GM18873 (cell line): ENCODE measurements at regions not wholly inside any gene's neighbourhood (a gene's known extent, or its start where the extent isn't known, plus 50 kb on each side); places are given as distances from the start of the nearest gene placed in this dataset.

Source experiments
- ATAC-seq: cut with Tn5 transposase; IDR thresholded peaks from one replicate; pipeline ENCODE4 v1.9.1; 2021; ENCODE audit warnings: mild to moderate bottlenecking, moderate library complexity, moderate number of reproducible peaks; ENCODE audit not compliant: unreplicated experiment, low FRiP score

GRCh38 chr12:92007787-92008186 is 137.9 kb downstream of the BTG1 start:
- ATAC-seq: no peak

GRCh38 chr12:92003701-92004100 is 141.9 kb downstream of the BTG1 start:
- ATAC-seq: no peak

DNA sequence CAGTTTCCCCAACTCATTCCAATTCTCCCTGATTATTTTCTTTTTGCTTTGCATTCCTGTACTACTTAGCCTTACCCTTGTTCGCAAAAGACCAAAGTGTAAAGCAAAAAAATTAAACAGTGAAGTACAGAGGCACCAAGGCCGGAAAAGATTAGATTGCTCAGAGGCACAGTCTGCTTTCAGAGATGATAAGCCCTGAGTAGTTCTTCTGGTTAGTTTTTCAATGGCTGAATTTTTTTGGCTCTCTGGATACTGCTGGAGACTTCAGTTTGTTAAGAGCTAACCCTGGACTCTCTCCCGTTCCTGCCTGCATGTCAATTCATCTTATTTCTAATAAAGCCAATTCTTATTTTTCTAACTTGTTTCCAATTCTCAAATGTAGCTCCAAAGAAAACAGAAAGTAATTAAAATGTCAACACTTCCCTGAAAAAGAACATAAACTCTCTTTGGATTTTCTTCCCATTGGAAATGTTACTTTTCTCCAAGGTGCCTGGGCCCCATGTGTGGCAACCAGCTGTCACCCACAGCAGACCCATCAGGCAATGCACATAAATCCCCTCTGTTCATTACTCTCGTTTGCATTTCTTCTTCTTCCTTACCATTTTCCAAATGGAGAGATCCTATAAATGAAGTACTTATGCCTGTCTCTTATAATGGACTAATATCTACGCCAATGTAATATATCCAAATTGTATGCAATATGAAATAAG is 142.8 kb downstream of the BTG1 start:
- no peak for ATAC-seq

DNA sequence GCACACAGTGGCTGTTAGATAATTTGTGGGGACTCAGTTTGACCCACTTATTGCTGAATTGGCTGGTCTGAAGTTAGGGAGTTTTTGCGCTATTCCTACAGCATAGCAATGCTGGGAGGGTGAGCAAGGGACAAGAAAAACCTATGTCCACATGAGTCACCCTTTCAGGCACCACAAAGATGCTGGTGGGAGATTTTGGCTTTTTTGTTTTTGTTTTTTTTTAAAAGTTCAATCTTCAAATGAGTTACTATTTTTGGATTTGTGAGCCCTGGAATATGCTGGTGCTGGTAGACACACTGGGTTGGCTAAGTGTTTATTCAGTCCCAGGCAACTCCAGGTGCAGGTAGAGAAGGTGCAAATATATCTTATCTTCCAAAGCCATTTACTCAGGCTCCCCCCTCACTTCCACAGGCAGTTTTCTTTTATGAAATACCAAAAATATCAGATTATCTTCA is 143.4 kb downstream of the BTG1 start:
- ATAC-seq: no peak

GRCh38 chr12:92000597-92000996 is 145.0 kb downstream of the BTG1 start:
- ATAC-seq: no peak

DNA sequence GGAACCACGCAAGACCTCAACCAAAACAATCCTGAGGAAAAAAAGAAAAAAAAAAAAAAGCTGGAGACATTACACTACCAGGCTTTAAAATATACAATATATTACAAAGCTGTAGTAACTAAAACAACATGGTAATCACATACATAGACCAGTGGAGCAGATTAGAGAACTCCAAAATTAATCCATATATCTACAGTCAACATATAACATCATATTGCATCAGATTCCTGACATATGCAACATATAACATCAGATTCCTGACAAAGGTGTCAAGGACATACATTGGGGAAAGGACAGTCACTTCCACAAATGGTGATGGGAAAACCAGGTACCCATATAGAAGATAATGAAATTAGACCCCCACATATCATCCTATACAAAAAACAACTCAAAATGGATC is 145.8 kb downstream of the BTG1 start:
- no peak for ATAC-seq

DNA sequence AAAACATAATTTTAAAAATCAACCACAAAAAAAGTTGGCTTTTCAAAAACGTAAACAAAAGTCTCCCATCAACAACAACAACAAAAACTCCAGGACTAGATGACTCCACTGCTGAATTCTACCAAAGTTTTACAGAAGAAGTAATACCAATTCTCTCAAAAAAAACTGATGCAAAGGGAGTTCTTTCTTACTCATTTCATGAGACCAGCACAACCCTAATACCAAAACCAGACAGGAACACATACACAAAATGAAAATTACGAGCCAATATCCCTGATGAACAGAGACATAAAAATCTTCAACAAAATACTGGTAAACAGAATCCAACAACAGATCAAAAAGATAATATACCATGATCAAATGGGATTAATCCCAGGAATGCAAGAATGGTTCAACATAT is 147.3 kb downstream of the BTG1 start:
- no peak for ATAC-seq

DNA sequence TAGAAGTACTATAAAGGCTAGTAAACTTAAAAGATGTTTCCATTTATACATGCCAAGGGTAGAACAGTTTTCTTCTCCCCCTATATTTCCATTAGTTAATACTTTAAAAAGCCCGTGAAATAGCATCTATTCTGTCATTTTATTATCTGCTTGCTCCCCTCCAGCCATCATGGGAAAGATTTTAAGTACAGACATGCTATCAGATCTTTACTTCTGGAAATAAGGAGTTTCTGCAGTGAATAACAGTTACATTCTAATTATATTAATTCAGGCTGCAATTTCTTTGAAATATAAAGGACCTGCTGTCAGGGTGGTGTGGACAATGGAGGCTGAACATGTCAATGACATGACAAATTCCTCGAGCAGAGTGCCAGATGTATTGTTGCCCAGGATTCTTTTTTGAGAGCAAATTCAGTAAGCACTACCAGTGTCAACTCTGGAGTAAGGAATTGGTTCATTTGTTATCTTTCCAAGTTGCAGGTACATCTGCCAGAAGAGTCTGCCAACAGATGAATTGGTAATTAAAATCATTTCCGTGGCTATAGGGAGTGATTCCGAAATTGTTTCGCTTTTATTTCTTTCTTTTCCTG is 151.3 kb downstream of the BTG1 start:
- no peak for ATAC-seq

DNA sequence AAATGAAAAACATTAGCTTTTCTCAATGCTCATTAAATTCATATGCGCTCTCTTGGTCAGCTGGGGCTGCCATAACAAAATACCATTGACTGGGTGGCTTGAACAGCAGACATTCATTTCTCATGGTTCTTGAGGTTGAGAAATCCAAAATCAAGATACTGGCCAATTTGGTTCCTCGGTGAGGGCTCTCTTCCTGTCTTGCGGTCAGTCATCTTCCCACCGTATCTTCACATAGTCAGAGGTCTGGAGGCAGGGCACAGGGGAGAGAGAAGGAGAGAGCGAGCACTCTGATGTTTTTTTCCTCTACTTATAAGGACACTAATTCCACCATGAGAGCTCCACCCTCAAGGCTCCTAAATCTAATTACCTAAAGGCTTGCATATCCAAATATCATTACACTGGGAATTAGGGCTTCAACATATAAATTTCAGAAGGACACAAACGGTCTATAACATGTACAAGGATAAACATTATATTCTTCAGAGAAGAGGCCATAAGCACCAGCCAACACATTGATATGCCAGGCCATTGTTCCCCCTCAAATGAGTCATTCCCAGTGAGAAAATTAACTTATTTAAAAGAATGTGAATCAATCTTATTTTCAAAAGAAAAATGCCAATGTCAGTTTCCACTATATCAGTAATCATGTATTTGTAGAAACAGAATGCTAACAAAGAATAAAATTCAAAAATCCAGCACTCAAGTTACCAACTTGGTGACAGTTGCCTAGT is 152.2 kb downstream of the BTG1 start:
- ATAC-seq: no peak

DNA sequence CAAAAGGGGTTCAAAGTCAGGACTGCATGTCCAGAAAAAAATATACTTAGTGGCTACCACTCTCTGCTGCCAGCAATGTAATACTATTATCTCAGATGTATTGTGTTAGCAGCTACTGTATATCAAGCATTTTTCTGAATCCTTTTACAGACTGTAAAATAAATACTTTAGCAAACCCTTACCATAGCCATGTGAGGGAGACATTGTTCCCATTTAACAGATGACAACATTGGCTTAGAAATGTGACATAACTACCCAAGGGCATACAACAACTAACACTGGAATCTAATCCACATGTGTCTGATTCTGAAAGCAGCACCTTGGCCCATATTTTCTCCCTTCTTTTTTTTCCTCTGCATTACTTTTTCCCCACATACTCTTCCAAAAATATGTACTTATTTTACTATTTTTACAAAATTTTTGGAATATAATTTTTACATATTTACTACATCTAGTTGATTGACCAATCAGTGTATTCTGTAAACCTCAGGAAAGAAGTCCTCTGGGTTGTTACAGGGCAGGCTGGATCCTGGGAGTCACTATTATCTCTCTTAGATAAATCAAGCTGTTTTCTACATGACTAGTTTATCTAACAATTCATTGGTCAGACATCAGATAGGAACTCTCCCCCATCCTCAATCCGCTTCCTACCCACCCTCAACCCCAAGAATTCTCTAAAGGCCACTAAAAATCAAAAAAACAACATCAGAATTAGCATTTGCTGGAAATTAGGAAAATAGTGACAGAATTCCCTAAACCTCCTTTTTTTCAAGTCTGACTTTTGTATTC is 154.1 kb downstream of the BTG1 start:
- no peak for ATAC-seq

GRCh38 chr12:91990525-91990924 is 155.1 kb downstream of the BTG1 start:
- ATAC-seq: no peak

GRCh38 chr12:91989143-91989542 is 156.5 kb downstream of the BTG1 start:
- ATAC-seq: no peak

- ATAC-seq: no peak
These were observed 157.3 kb downstream of the BTG1 start for GRCh38 chr12:91988086-91988923.

- no peak for ATAC-seq
These were observed 159.6 kb downstream of the BTG1 start for GRCh38 chr12:91986084-91986483.

- no peak for ATAC-seq
These were observed 160.5 kb downstream of the BTG1 start for GRCh38 chr12:91985002-91985787.

DNA sequence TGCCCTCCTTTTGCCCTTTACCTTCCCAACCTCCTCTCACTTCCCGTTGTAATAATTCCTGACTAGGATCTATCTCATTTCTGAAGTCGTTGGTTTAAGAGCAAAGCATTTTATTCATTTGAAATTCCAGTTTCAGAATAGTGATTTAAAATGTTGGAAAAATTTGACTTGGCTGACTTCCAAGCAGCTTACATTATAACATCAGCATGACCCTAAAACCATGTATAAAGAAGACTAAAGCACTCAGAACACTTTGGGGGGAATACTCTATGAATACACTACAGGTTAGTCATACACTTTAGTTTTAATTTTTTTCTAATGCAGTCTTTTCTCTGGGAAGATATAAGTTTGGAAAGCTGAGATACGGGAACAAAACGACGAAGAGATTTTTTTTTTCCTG is 161.1 kb downstream of the BTG1 start:
- no peak for ATAC-seq

DNA sequence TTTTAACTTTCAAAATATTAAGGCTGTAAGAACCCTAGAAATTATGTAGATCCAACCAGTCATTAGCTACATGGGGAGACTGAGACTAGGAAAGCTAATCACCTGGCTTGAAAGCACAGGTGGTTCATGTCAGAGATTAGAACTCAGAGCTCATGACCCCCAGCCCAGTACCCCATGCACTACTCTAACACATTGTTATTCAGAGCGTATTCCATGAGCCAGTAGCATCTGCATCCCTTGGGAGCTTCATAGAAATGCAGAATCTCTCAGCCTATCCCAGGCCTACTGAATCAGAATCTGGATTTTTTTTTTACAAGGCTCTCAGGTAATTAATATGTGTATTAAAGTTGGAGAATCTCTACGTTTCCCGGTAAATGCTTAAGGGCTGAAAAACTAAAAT is 161.7 kb downstream of the BTG1 start:
- no peak for ATAC-seq

- no peak for ATAC-seq
These were observed 162.7 kb downstream of the BTG1 start for GRCh38 chr12:91982946-91983345.

DNA sequence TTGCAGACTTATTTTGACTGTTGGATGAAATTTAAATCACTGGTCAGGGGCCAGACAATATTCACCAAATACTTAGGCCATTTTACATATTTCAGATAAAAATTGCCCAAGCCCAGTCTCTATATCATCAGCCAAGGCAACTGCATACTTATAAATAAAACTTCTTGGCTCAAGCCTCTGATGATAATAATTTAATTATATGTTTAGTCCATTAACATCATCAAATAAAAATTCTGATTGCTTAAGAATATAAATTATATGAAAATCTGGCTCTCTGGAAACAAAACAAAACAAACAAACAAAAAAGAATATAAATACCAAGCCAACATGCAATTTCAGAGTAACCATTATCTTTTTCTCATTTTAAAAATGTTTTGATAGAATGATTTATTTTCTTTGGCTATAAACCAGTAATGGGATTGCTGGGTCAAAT is 165.2 kb downstream of the BTG1 start:
- no peak for ATAC-seq
